HG02938 (cell line): ENCODE measurements at regions not wholly inside any gene's neighbourhood (a gene's known extent, or its start where the extent isn't known, plus 50 kb on each side); places are given as distances from the start of the nearest gene placed in this dataset.

Source experiments
- ATAC-seq: cut with Tn5 transposase; IDR thresholded peaks from one replicate; pipeline ENCODE4 v1.9.1; 2021; ENCODE audit warnings: mild to moderate bottlenecking, moderate library complexity; ENCODE audit not compliant: unreplicated experiment

- ATAC-seq, result no peak
Measured at GRCh38 chr16:85541980-85542900, 70.9 kb upstream of the GSE1 start.

- ATAC-seq, result no peak
Measured at GRCh38 chr16:85543536-85543935, 69.6 kb upstream of the GSE1 start.

- no peak for ATAC-seq
Measured at GRCh38 chr16:85544016-85544415, 69.1 kb upstream of the GSE1 start.

- ATAC-seq, result no peak
Measured at GRCh38 chr16:85544668-85545067, 68.5 kb upstream of the GSE1 start.

GRCh38 chr16:85545227-85545818, 67.8 kb upstream of the GSE1 start:
- ATAC-seq, result no peak

GRCh38 chr16:85546585-85547447, 66.3 kb upstream of the GSE1 start:
- no peak for ATAC-seq

- no peak for ATAC-seq
Measured at GRCh38 chr16:85548375-85548774, 64.7 kb upstream of the GSE1 start.

GRCh38 chr16:85549766-85550421, 63.2 kb upstream of the GSE1 start:
- ATAC-seq, result no peak

GRCh38 chr16:85550422-85550864, 62.7 kb upstream of the GSE1 start:
- ATAC-seq, result no peak

GRCh38 chr16:85550953-85551924, 61.9 kb upstream of the GSE1 start:
- no peak for ATAC-seq

- no peak for ATAC-seq
Measured at GRCh38 chr16:85552980-85553435, 60.1 kb upstream of the GSE1 start.

- ATAC-seq, result peak; percentile 23
Measured at GRCh38 chr16:85553436-85554113, 59.5 kb upstream of the GSE1 start.

GRCh38 chr16:85554114-85554888, 58.8 kb upstream of the GSE1 start:
- ATAC-seq, result peak; percentile 58

- ATAC-seq, result no peak
Measured at GRCh38 chr16:85554889-85555718, 58.0 kb upstream of the GSE1 start.

GRCh38 chr16:85555719-85556455, 57.2 kb upstream of the GSE1 start:
- ATAC-seq, result no peak

GRCh38 chr16:85556456-85557082, 56.6 kb upstream of the GSE1 start:
- ATAC-seq, result no peak
